RPMI7951 (cell line): ENCODE measurements at regions not wholly inside any gene's neighbourhood (a gene's known extent, or its start where the extent isn't known, plus 50 kb on each side); places are given as distances from the start of the nearest gene placed in this dataset.

Experiments
- DNase-seq: peaks from one replicate; pipeline ENCODE4 v3.0.0-alpha.2; 2012; ENCODE audit warnings: low read depth

GRCh38 chr5:99724732-99725290 lies 796.0 kb upstream of the CHD1 start:
- DNase-seq: no peak

GRCh38 chr5:99721506-99721905 lies 792.7 kb upstream of the CHD1 start:
- DNase-seq: no peak

- no peak for DNase-seq
Observed at GRCh38 chr5:99715921-99716320, 787.1 kb upstream of the CHD1 start.

- no peak for DNase-seq
Observed at GRCh38 chr5:99706160-99706559, 777.4 kb upstream of the CHD1 start.

GRCh38 chr5:99702565-99702964 lies 773.8 kb upstream of the CHD1 start:
- DNase-seq: no peak

GRCh38 chr5:99694884-99695283 lies 766.1 kb upstream of the CHD1 start:
- no peak for DNase-seq

GRCh38 chr5:99686538-99686937 lies 757.7 kb upstream of the CHD1 start:
- DNase-seq: no peak

GRCh38 chr5:99675974-99676373 lies 747.2 kb upstream of the CHD1 start:
- DNase-seq: no peak

- DNase-seq: no peak
Observed at GRCh38 chr5:99674101-99674500, 745.3 kb upstream of the CHD1 start.

GRCh38 chr5:99664972-99665371 lies 736.2 kb upstream of the CHD1 start:
- DNase-seq: no peak

- no peak for DNase-seq
Observed at GRCh38 chr5:99651298-99651697, 722.5 kb upstream of the CHD1 start.

- no peak for DNase-seq
Observed at GRCh38 chr5:99646011-99646647, 717.3 kb upstream of the CHD1 start.

GRCh38 chr5:99644822-99645221 lies 716.0 kb upstream of the CHD1 start:
- DNase-seq: no peak

GRCh38 chr5:99640646-99641045 lies 711.8 kb upstream of the CHD1 start:
- DNase-seq: no peak

GRCh38 chr5:99639905-99640304 lies 711.1 kb upstream of the CHD1 start:
- no peak for DNase-seq

- DNase-seq: no peak
Observed at GRCh38 chr5:99636663-99637062, 707.9 kb upstream of the CHD1 start.

GRCh38 chr5:99621772-99622681 lies 693.2 kb upstream of the CHD1 start:
- DNase-seq: no peak

- DNase-seq: no peak
Observed at GRCh38 chr5:99617335-99617734, 688.5 kb upstream of the CHD1 start.

GRCh38 chr5:99614888-99615287 lies 686.1 kb upstream of the CHD1 start:
- no peak for DNase-seq

- no peak for DNase-seq
Observed at GRCh38 chr5:99607124-99607523, 678.3 kb upstream of the CHD1 start.

- DNase-seq: no peak
Observed at GRCh38 chr5:99605904-99606303, 677.1 kb upstream of the CHD1 start.

- DNase-seq: no peak
Observed at GRCh38 chr5:99600952-99601351, 672.1 kb upstream of the CHD1 start.

- no peak for DNase-seq
Observed at GRCh38 chr5:99590806-99591205, 662.0 kb upstream of the CHD1 start.
